ENCODE measurements at regions not wholly inside any gene's neighbourhood (a gene's known extent, or its start where the extent isn't known, plus 50 kb on each side); places are given as distances from the start of the nearest gene placed in this dataset.

GRCh38 chr7:84245835-84246234, 51.2 kb upstream of the SEMA3A start:
- no peaks in the 10 kb centered on the region for H3K27me3 ChIP-seq
- no peak overlapping the region for H3K27ac ChIP-seq
- H3K36me3 ChIP-seq = no peaks in the 10 kb centered on the region
- no peak for TF ChIP-seq CTCF (IDR thresholded peaks at IDR 0.05; ENCODE audit: low read depth, low read length)
- H3K4me1 ChIP-seq (ENCODE audit: low read depth) = peaks cover 15% of the 10 kb centered on the region
- no peak overlapping the region for H3K4me3 ChIP-seq
- no peaks in the 10 kb centered on the region for H3K9me3 ChIP-seq (ENCODE audit: low read depth)
- DNase-seq (ENCODE audit: low read depth in 1 of 2, low spot score in 1 of 2) = no peak
